ENCODE measurements at regions not wholly inside any gene's neighbourhood (a gene's known extent, or its start where the extent isn't known, plus 50 kb on each side); places are given as distances from the start of the nearest gene placed in this dataset.

- Mint-ChIP-seq H3K27ac (ENCODE audit: unreplicated experiment) (no peak overlapping the region), H3K4me1 (ENCODE audit: low read depth, unreplicated experiment) (no peaks in the 10 kb centered on the region), H3K27me3 (ENCODE audit: unreplicated experiment) (peaks cover 16% of the 10 kb centered on the region), H3K9me3 (ENCODE audit: low read depth, unreplicated experiment) (no peaks in the 10 kb centered on the region), H3K36me3 (ENCODE audit: insufficient read depth, unreplicated experiment) (no peaks in the 10 kb centered on the region), H3K4me3 (ENCODE audit: low read depth, unreplicated experiment) (no peak overlapping the region)
- BruUV-seq (replicated peaks), result no TSS peak
- DNase-seq, result no peak
- TF ChIP-seq CTCF (IDR thresholded peaks at IDR 0.05; ENCODE audit: unreplicated experiment), result no peak
- intact Hi-C loops (cut with micrococcal nuclease; ENCODE audit: unreplicated experiment), result no loop called here
- CTCF ChIA-PET, result no interaction called here
These were observed 295.2 kb downstream of the SS18 start for GRCh38 chr18:25795213-25795612.

GRCh38 chr18:25787276-25787675 is 303.1 kb downstream of the SS18 start:
- no peak for TF ChIP-seq CTCF (IDR thresholded peaks at IDR 0.05; ENCODE audit: unreplicated experiment)
- peaks cover 35% of the 10 kb centered on the region for H3K27me3 Mint-ChIP-seq (ENCODE audit: unreplicated experiment)
- H3K27ac Mint-ChIP-seq (ENCODE audit: unreplicated experiment), result no peak overlapping the region
- no peaks in the 10 kb centered on the region for H3K4me1 Mint-ChIP-seq (ENCODE audit: low read depth, unreplicated experiment)
- H3K9me3 Mint-ChIP-seq (ENCODE audit: low read depth, unreplicated experiment), result peaks cover 3% of the 10 kb centered on the region
- no peak for DNase-seq
- CTCF ChIA-PET, result no interaction called here
- no peak overlapping the region for H3K4me3 Mint-ChIP-seq (ENCODE audit: low read depth, unreplicated experiment)
- intact Hi-C loops (cut with micrococcal nuclease; ENCODE audit: unreplicated experiment), result no loop called here
- BruUV-seq (replicated peaks), result no TSS peak
- H3K36me3 Mint-ChIP-seq (ENCODE audit: insufficient read depth, unreplicated experiment), result no peaks in the 10 kb centered on the region

- no peak for TF ChIP-seq CTCF (IDR thresholded peaks at IDR 0.05; ENCODE audit: unreplicated experiment)
- CTCF ChIA-PET, result no interaction called here
- no peaks in the 10 kb centered on the region for H3K4me1 Mint-ChIP-seq (ENCODE audit: low read depth, unreplicated experiment)
- H3K9me3 Mint-ChIP-seq (ENCODE audit: low read depth, unreplicated experiment), result peaks cover 3% of the 10 kb centered on the region
- intact Hi-C loops (cut with micrococcal nuclease; ENCODE audit: unreplicated experiment), result no loop called here
- peaks cover 40% of the 10 kb centered on the region for H3K27me3 Mint-ChIP-seq (ENCODE audit: unreplicated experiment)
- no peak for DNase-seq
- H3K27ac Mint-ChIP-seq (ENCODE audit: unreplicated experiment), result no peak overlapping the region
- no peaks in the 10 kb centered on the region for H3K36me3 Mint-ChIP-seq (ENCODE audit: insufficient read depth, unreplicated experiment)
- no peak overlapping the region for H3K4me3 Mint-ChIP-seq (ENCODE audit: low read depth, unreplicated experiment)
- BruUV-seq (replicated peaks), result no TSS peak
These were observed 303.7 kb downstream of the SS18 start for GRCh38 chr18:25786758-25787157.

GRCh38 chr18:25780105-25780504 is 310.3 kb downstream of the SS18 start:
- CTCF ChIA-PET, result no interaction called here
- no peak overlapping the region for H3K27ac Mint-ChIP-seq (ENCODE audit: unreplicated experiment)
- no peak overlapping the region for H3K4me3 Mint-ChIP-seq (ENCODE audit: low read depth, unreplicated experiment)
- no peaks in the 10 kb centered on the region for H3K4me1 Mint-ChIP-seq (ENCODE audit: low read depth, unreplicated experiment)
- peaks cover 37% of the 10 kb centered on the region for H3K27me3 Mint-ChIP-seq (ENCODE audit: unreplicated experiment)
- H3K9me3 Mint-ChIP-seq (ENCODE audit: low read depth, unreplicated experiment), result no peaks in the 10 kb centered on the region
- H3K36me3 Mint-ChIP-seq (ENCODE audit: insufficient read depth, unreplicated experiment), result no peaks in the 10 kb centered on the region
- no peak for TF ChIP-seq CTCF (IDR thresholded peaks at IDR 0.05; ENCODE audit: unreplicated experiment)
- intact Hi-C loops (cut with micrococcal nuclease; ENCODE audit: unreplicated experiment), result no loop called here
- no peak for DNase-seq
- BruUV-seq (replicated peaks), result no TSS peak

GRCh38 chr18:25771796-25772195 is 318.6 kb downstream of the SS18 start:
- intact Hi-C loops (cut with micrococcal nuclease; ENCODE audit: unreplicated experiment), result no loop called here
- BruUV-seq (replicated peaks), result no TSS peak
- H3K36me3 Mint-ChIP-seq (ENCODE audit: insufficient read depth, unreplicated experiment), result no peaks in the 10 kb centered on the region
- TF ChIP-seq CTCF (IDR thresholded peaks at IDR 0.05; ENCODE audit: unreplicated experiment), result no peak
- H3K27me3 Mint-ChIP-seq (ENCODE audit: unreplicated experiment), result peaks cover 32% of the 10 kb centered on the region
- H3K4me1 Mint-ChIP-seq (ENCODE audit: low read depth, unreplicated experiment), result no peaks in the 10 kb centered on the region
- H3K27ac Mint-ChIP-seq (ENCODE audit: unreplicated experiment), result no peak overlapping the region
- H3K4me3 Mint-ChIP-seq (ENCODE audit: low read depth, unreplicated experiment), result no peak overlapping the region
- CTCF ChIA-PET, result no interaction called here
- H3K9me3 Mint-ChIP-seq (ENCODE audit: low read depth, unreplicated experiment), result no peaks in the 10 kb centered on the region
- no peak for DNase-seq
